ENCODE measurements at regions not wholly inside any gene's neighbourhood (a gene's known extent, or its start where the extent isn't known, plus 50 kb on each side); places are given as distances from the start of the nearest gene placed in this dataset.

GRCh38 chr9:31394015-31394473 is 990.4 kb upstream of the ACO1 start:
- Histone ChIP-seq H3K9me3 (ENCODE audit: low read length) (no peaks in the 10 kb centered on the region), H3K9ac (ENCODE audit: insufficient read depth, low read depth, low read length) (no peak overlapping the region), H3K4me1 (ENCODE audit: insufficient read depth, low read length) (no peaks in the 10 kb centered on the region), H3K27me3 (ENCODE audit: control insufficient read depth in 1 of 2, insufficient read depth in 2 of 2, low read length in 2 of 2) (no peaks in the 10 kb centered on the region), H3K27ac (ENCODE audit: extremely low read length, insufficient read depth, low read length) (no peak overlapping the region), H3K4me2 (ENCODE audit: low read depth, low read length) (no peak overlapping the region), H4K20me1 (ENCODE audit: insufficient read depth, low read length) (no peaks in the 10 kb centered on the region), H3K79me2 (ENCODE audit: insufficient read depth, low read length) (no peaks in the 10 kb centered on the region), H2AFZ (ENCODE audit: low read length) (no peak overlapping the region), H3K36me3 (replicated peaks in 1 of 2; ENCODE audit: control insufficient read depth in 1 of 2, insufficient read depth in 2 of 2, low read length in 2 of 2) (no peaks in the 10 kb centered on the region), H3K4me3 (replicated peaks in 1 of 3; ENCODE audit: insufficient read depth in 1 of 3, low read depth in 2 of 3, low read length in 3 of 3) (no peak overlapping the region)
- ATAC-seq, result no peak
- no TSS peak for BruUV-seq (replicated peaks)
- no peak for FAIRE-seq
- ChIA-PET POLR2A (no interaction called here), CTCF (ENCODE audit: low intra/inter-chr PET ratio, low total read pairs) (no interaction called here)
- in situ Hi-C loops (cut with HindIII; ENCODE audit: extremely low pct_ligation_motif_present, low pct_unique_long_range_greater_than_20kb), result no loop called here
- 20% methylated on average over 2 of the region's 2 CpGs for WGBS (ENCODE audit: low lambda C conversion rate)
- TF ChIP-seq KDM6A (CRISPR knock-in tag; IDR thresholded peaks at IDR 0.05; ENCODE audit: low read depth) (no peak), FIP1L1 (IDR thresholded peaks at IDR 0.05; ENCODE audit: borderline replicate concordance, insufficient read depth, low read depth, low read length) (no peak), TERF1 (CRISPR knock-in tag; IDR thresholded peaks at IDR 0.05) (no peak), ZIK1 (CRISPR knock-in tag; IDR thresholded peaks at IDR 0.05; ENCODE audit: borderline replicate concordance, low read depth) (no peak), SNAPC4 (CRISPR knock-in tag; IDR thresholded peaks at IDR 0.05) (no peak)
- intact Hi-C loops (cut with micrococcal nuclease; ENCODE audit: unreplicated experiment), result no loop called here
- no peak for DNase-seq (ENCODE audit: low spot score)
